NCI-H345 treated with DMSO at 0.1 percent for 48 hours (cell line): ENCODE measurements at regions not wholly inside any gene's neighbourhood (a gene's known extent, or its start where the extent isn't known, plus 50 kb on each side); places are given as distances from the start of the nearest gene placed in this dataset.

Experiments
- DNase-seq: peaks from one replicate; lab custom pipeline; 2025; ENCODE audit not compliant: unreplicated experiment; lab: John Stamatoyannopoulos, UW

GRCh38 chr2:47238638-47239037 is 62.3 kb upstream of the CALM2 start:
- DNase-seq, result no peak

- no peak for DNase-seq
Observed at GRCh38 chr2:47237375-47238334, 61.3 kb upstream of the CALM2 start.

GRCh38 chr2:47236503-47237215 is 60.3 kb upstream of the CALM2 start:
- no peak for DNase-seq

DNA sequence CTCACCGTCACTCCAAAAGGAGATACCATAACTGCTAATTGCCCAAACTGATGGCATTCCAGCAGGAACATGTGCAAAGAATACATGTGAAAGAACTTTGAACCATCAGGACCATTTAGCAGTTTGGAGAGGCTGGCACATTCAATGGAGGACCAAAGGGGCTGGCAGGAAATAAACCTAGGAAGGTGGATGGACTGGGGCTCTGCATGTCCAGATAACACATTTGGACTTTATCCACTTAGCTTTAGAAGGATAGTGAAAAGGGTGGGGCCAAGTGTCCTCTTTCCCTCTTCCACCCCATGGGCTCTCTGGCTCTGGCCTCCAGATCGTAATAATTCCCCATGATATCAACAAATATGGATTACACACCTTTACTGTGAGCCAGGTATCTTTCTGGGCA is 58.8 kb upstream of the CALM2 start:
- no peak for DNase-seq

DNA sequence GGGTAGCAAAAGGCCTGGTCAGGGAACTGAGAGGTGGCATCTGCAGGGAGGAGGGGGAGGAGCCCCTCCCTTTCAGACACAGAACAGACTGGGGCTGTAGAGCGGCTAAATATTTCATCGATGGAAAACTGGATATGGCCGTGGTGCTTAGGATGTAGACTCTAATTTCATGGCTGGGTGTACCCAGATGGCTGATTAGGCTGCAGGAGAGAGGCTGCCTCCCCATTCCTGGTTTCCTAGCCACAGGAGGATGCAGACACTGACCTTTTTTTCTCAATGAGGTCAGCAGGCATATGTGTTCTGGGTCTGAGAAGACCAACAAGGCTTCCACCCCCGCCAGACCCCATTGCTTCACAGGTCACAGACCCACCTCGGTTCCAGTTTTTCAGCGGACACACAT is 58.1 kb upstream of the CALM2 start:
- no peak for DNase-seq

GRCh38 chr2:47232738-47233415 is 56.6 kb upstream of the CALM2 start:
- DNase-seq, result no peak

DNA sequence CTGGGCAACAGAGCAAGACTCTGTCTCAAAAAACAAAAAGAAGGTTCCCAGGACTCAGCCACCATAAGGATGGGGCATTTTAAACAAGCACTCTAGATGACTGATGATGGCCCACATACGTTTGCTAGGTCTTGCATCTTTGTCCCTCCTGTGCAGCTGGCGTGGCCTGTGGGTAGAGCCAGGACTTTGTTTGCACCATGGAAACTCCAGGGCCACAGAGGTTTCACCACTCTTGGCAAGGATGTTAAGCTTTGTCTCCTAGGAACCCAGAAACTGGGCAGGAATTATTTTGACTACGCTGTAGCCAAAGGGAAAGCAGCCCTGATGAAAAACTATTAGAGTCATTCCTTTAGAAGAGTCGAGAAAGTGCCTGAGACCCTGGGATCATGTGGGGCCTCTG is 54.1 kb upstream of the CALM2 start:
- no peak for DNase-seq

DNA sequence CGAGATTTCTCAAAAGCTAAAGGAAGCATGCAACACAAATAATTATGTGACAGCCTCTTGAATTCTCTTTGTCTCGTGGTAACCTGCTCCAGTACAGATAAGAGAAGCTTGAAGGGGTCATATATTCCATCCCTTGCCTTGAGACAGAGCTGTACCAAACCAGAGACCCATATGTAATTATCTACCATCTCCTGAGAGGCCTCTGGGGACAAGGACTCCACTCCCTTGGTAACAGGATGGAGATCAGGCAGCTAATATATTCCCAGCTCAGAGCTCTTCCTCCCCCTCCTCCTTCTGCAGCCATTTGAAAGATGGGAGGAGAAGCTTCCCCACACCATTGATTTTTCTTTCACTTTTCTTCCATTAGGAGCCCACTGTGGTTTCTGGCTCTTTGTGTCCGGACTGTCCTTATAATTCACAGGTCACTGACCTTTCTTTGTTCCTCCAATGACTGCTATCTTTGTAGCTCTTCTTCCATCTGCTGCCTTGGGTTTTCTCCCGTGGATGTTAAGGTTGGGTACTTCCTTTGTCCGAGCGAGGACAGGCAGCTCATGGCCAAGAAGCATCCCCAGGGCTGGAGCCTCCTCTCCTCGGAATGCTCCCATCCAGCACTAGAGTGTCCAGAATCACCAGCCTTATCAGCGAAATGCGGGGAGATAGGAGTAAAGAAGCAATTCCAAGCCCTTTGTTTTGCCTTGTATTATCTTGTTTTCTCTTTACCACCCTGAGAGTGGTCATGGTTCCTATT is 51.4 kb upstream of the CALM2 start:
- no peak for DNase-seq

- DNase-seq, result no peak
Observed at GRCh38 chr2:47226923-47227220, 50.6 kb upstream of the CALM2 start.

- no peak for DNase-seq
Observed at GRCh38 chr2:47226132-47226922, 50.0 kb upstream of the CALM2 start.
